Mammary epithelial cell (primary cell): ENCODE measurements at regions not wholly inside any gene's neighbourhood (a gene's known extent, or its start where the extent isn't known, plus 50 kb on each side); places are given as distances from the start of the nearest gene placed in this dataset.

Experiments used
- EZH2 ChIP-seq: IDR thresholded peaks from 2 replicates; pipeline ENCODE4 v1.6.1; 2012; ENCODE audit warnings: low read length, inconsistent platforms, borderline replicate concordance
- TF ChIP-seq, protein P1 (sequence below), 2 donors: IDR thresholded peaks in 1 of 2; conservative IDR thresholded peaks in 1 of 2; 2 replicates each; pipeline ENCODE4 v1.5.1; 2011 to 2012; ENCODE audit warnings: inconsistent platforms in 2 of 2, low read length in 2 of 2, mild to moderate bottlenecking in 2 of 2, control low read depth in 1 of 2, low read depth in 1 of 2; ENCODE audit not compliant: insufficient read depth in 1 of 2; ENCODE audit errors: extremely low read depth in 1 of 2

DNA sequence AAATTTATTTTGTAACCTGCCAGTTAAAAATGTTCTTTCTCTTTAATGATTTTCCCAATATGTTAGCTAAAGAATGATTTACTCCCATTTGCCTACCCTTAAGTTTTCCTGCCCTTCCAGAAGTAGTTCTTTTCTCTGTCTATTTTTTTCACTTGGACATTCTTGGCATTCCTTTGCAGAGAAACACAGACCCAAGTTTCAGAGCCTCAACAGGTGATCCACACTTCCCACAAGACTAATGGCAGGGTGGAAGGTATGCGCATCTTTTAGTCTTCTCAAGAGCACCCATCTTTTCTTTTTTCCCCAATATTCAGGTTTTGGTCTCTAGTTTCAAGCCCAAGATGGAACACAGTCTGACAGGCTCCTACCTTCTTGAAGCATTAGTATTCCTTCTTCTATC lies 420.7 kb downstream of the ADAMTS20 start:
- TF ChIP-seq, protein P1, sequence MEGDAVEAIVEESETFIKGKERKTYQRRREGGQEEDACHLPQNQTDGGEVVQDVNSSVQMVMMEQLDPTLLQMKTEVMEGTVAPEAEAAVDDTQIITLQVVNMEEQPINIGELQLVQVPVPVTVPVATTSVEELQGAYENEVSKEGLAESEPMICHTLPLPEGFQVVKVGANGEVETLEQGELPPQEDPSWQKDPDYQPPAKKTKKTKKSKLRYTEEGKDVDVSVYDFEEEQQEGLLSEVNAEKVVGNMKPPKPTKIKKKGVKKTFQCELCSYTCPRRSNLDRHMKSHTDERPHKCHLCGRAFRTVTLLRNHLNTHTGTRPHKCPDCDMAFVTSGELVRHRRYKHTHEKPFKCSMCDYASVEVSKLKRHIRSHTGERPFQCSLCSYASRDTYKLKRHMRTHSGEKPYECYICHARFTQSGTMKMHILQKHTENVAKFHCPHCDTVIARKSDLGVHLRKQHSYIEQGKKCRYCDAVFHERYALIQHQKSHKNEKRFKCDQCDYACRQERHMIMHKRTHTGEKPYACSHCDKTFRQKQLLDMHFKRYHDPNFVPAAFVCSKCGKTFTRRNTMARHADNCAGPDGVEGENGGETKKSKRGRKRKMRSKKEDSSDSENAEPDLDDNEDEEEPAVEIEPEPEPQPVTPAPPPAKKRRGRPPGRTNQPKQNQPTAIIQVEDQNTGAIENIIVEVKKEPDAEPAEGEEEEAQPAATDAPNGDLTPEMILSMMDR (conservative IDR thresholded peaks at IDR 0.05 in 1 of 2, IDR thresholded peaks at IDR 0.05 in 1 of 2; ENCODE audit: extremely low read depth in 1 of 2, insufficient read depth in 1 of 2, low read depth in 1 of 2, low read length in 2 of 2), result no peak
- no peak for TF ChIP-seq EZH2
